ENCODE measurements at regions not wholly inside any gene's neighbourhood (a gene's known extent, or its start where the extent isn't known, plus 50 kb on each side); places are given as distances from the start of the nearest gene placed in this dataset.

DNA sequence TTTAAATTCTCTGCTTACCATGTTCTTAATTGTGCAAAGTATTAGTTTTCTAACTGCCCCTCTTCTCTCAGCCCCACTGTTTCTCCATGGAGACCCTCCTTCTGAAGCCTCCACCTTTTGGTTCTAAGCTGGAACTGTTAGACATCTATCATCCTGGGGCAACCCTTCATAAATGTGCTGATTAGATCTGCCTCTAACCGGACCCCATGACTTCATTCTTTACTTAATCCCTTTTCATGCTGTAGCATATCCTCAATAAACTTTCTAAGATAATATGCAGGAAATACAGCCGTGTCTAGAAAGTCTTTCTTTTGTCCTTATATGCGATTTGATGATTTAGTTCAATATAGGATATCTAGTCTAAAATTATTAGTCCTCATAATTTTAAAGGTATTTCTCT, 1020.1 kb downstream of the ADGRL2 start:
- TF ChIP-seq, protein P1, sequence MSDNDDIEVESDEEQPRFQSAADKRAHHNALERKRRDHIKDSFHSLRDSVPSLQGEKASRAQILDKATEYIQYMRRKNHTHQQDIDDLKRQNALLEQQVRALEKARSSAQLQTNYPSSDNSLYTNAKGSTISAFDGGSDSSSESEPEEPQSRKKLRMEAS (IDR thresholded peaks at IDR 0.05; ENCODE audit: low read depth, low read length) = no peak
- TF ChIP-seq MYC (IDR thresholded peaks at IDR 0.05; ENCODE audit: low read depth, low read length) (no peak), POLR2A (IDR thresholded peaks at IDR 0.05; ENCODE audit: extremely low read depth, insufficient read length) (no peak)
- TF ChIP-seq, protein P2, sequence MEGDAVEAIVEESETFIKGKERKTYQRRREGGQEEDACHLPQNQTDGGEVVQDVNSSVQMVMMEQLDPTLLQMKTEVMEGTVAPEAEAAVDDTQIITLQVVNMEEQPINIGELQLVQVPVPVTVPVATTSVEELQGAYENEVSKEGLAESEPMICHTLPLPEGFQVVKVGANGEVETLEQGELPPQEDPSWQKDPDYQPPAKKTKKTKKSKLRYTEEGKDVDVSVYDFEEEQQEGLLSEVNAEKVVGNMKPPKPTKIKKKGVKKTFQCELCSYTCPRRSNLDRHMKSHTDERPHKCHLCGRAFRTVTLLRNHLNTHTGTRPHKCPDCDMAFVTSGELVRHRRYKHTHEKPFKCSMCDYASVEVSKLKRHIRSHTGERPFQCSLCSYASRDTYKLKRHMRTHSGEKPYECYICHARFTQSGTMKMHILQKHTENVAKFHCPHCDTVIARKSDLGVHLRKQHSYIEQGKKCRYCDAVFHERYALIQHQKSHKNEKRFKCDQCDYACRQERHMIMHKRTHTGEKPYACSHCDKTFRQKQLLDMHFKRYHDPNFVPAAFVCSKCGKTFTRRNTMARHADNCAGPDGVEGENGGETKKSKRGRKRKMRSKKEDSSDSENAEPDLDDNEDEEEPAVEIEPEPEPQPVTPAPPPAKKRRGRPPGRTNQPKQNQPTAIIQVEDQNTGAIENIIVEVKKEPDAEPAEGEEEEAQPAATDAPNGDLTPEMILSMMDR (IDR thresholded peaks at IDR 0.05; ENCODE audit: low read depth, low read length) = no peak
- DNase-seq (ENCODE audit: low read depth) = no peak
- H3K4me3 ChIP-seq (ENCODE audit: low read depth, low read length) = no peak overlapping the region

DNA sequence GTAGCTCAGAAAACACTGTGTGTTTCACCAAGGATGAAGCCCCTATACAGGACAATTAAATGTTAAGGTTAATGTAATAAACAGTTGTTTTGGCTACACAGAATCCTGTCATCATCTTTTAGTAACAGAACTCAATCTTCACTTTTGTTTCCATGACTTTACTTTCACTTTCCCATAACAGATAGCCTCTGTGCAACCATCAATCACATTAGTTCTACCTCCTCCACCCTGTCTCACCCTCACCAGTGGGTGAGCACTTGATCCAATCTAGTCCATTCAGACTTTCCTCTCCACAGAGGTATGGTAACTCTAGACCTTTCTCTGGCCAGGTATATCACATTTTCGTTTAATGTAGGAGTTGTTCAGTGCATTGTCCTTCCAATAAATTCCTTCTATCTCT, 1018.5 kb downstream of the ADGRL2 start:
- no peak overlapping the region for H3K4me3 ChIP-seq (ENCODE audit: low read depth, low read length)
- no peak for DNase-seq (ENCODE audit: low read depth)

DNA sequence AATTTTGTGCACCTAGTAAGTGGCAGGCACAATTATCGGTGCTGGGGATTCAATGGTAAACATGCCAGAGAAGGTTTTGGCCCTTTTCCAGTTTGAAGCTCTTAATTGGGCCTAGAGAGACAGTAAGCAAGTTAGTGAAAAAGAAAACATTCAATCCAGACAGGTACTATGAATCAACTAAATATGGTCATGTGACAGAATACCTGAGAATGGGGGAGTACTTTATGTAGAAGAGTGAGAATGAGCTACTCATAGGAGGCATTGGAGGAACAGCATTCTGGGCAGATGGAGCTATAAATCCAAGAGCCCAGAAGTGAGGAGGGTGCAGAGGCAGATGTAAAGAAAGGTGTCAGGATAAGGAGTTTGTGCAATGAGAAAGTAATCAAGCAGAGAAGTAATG, 1017.9 kb downstream of the ADGRL2 start:
- no peak overlapping the region for H3K4me3 ChIP-seq (ENCODE audit: low read depth, low read length)
- TF ChIP-seq, protein P1 (IDR thresholded peaks at IDR 0.05; ENCODE audit: low read depth, low read length) = no peak
- no peak for DNase-seq (ENCODE audit: low read depth)

More for the DNA sequence above, 1018.5 kb downstream of the ADGRL2 start:
- TF ChIP-seq, protein P1 (IDR thresholded peaks at IDR 0.05; ENCODE audit: low read depth, low read length) = no peak
- TF ChIP-seq MYC (IDR thresholded peaks at IDR 0.05; ENCODE audit: low read depth, low read length) (no peak), POLR2A (IDR thresholded peaks at IDR 0.05; ENCODE audit: extremely low read depth, insufficient read length) (no peak)
- TF ChIP-seq, protein P2 (IDR thresholded peaks at IDR 0.05; ENCODE audit: low read depth, low read length) = no peak

DNA sequence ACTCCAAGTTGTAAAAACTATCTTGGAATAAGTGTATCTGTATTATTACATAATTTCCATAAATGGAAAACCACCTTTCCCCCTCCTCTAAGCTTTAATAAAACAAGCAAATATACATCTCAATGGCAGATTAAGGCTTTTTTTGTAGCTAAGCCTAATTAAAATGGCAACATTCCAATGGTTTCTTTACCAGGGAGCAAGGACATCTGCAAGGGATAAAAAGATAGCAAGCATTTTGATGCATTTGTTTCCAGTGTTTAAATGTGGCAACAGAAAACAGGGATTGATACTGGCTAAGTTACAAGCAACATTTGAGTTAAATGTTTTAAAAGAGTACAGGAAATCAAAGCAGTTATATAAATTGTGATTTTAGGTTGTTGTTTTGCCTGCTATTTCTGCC, 1012.7 kb downstream of the ADGRL2 start:
- no peak overlapping the region for H3K4me3 ChIP-seq (ENCODE audit: low read depth, low read length)
- TF ChIP-seq, protein P1 (IDR thresholded peaks at IDR 0.05; ENCODE audit: low read depth, low read length) = no peak
- TF ChIP-seq, protein P2 (IDR thresholded peaks at IDR 0.05; ENCODE audit: low read depth, low read length) = no peak
- TF ChIP-seq MYC (IDR thresholded peaks at IDR 0.05; ENCODE audit: low read depth, low read length) = no peak
- TF ChIP-seq POLR2A (IDR thresholded peaks at IDR 0.05; ENCODE audit: extremely low read depth, insufficient read length) = no peak
- DNase-seq (ENCODE audit: low read depth) = no peak

DNA sequence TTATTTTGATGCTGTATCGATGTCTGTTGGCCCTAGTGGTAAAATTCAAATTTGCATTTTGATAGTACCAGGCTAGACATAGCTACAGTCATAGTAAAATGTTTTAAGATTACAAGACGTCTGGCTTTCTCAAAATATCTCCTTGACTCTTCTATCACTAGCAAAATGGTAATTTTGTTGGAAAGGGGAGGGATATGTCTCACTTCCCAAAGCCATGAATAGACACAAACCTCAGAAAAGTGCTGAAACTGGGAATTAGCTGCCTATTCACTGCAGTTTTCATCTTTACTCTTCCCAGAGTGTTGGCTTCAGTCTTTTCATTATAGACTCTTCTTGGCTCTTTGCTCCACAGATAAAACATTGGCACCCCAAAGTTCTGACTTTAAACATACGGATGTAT, 1009.9 kb downstream of the ADGRL2 start:
- no peak overlapping the region for H3K4me3 ChIP-seq (ENCODE audit: low read depth, low read length)
- DNase-seq (ENCODE audit: low read depth) = no peak
- TF ChIP-seq, protein P1 (IDR thresholded peaks at IDR 0.05; ENCODE audit: low read depth, low read length) = no peak
- TF ChIP-seq POLR2A (IDR thresholded peaks at IDR 0.05; ENCODE audit: extremely low read depth, insufficient read length) (no peak), MYC (IDR thresholded peaks at IDR 0.05; ENCODE audit: low read depth, low read length) (no peak)
- TF ChIP-seq, protein P2 (IDR thresholded peaks at IDR 0.05; ENCODE audit: low read depth, low read length) = no peak

DNA sequence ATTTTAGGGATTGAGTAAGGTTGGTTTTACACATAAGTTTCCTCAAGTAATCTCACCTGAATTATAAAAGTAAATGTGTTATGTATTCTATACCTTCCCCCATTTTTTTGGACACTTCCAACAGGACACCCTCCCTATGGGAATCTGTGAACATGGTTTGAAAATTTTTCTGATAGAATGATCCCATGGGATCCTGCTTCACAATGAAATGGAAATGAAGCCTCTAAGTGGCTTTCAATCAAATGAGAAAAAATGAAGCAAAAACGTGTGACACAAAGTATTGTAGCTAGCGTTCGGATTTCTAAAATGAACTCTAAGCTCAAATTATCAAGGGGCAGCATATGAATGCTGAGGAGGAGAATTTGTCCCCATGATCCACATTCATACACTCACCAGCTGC, 1006.8 kb downstream of the ADGRL2 start:
- H3K4me3 ChIP-seq (ENCODE audit: low read depth, low read length) = no peak overlapping the region
- TF ChIP-seq, protein P2 (IDR thresholded peaks at IDR 0.05; ENCODE audit: low read depth, low read length) = no peak
- TF ChIP-seq MYC (IDR thresholded peaks at IDR 0.05; ENCODE audit: low read depth, low read length) (no peak), POLR2A (IDR thresholded peaks at IDR 0.05; ENCODE audit: extremely low read depth, insufficient read length) (no peak)
- TF ChIP-seq, protein P1 (IDR thresholded peaks at IDR 0.05; ENCODE audit: low read depth, low read length) = no peak
- DNase-seq (ENCODE audit: low read depth) = no peak

Data from NB4 (cell line).